ENCODE measurements at regions not wholly inside any gene's neighbourhood (a gene's known extent, or its start where the extent isn't known, plus 50 kb on each side); places are given as distances from the start of the nearest gene placed in this dataset.
"Not testable (repeated sequence)": the region's sequence is repeated elsewhere in the genome, so short reads cannot be mapped to it uniquely, and the experiment has no call there.

- H3K27ac Mint-ChIP-seq; H3K27me3 Mint-ChIP-seq; H3K4me3 Mint-ChIP-seq; H3K9me3 Mint-ChIP-seq; CTCF ChIA-PET; H3K4me1 Mint-ChIP-seq (ENCODE audit: low read depth); POLR2A ChIA-PET; H3K36me3 Mint-ChIP-seq; DNase-seq; intact Hi-C loops (cut with micrococcal nuclease): not testable (repeated sequence)
These were observed 270.0 kb upstream of the FRG2C start for GRCh38 chr3:75394102-75394501.

GRCh38 chr3:75394562-75395360, 269.4 kb upstream of the FRG2C start:
- H3K36me3 Mint-ChIP-seq; H3K4me1 Mint-ChIP-seq (ENCODE audit: low read depth); DNase-seq; POLR2A ChIA-PET; H3K9me3 Mint-ChIP-seq; H3K27me3 Mint-ChIP-seq; H3K4me3 Mint-ChIP-seq; CTCF ChIA-PET; intact Hi-C loops (cut with micrococcal nuclease); H3K27ac Mint-ChIP-seq: not testable (repeated sequence)

GRCh38 chr3:75395580-75396315, 268.4 kb upstream of the FRG2C start:
- Mint-ChIP-seq H3K4me1 (ENCODE audit: low read depth) (no peaks in the 10 kb centered on the region), H3K36me3 (no peaks in the 10 kb centered on the region), H3K27me3 (peaks cover 8% of the 10 kb centered on the region), H3K4me3 (no peak overlapping the region), H3K9me3 (no peaks in the 10 kb centered on the region), H3K27ac (no peak overlapping the region)
- ChIA-PET POLR2A (no interaction called here), CTCF (no interaction called here)
- DNase-seq, result no peak
- intact Hi-C loops (cut with micrococcal nuclease), result no loop called here

- ChIA-PET CTCF (no interaction called here), POLR2A (no interaction called here)
- Mint-ChIP-seq H3K4me1 (ENCODE audit: low read depth) (no peaks in the 10 kb centered on the region), H3K9me3 (no peaks in the 10 kb centered on the region), H3K36me3 (no peaks in the 10 kb centered on the region), H3K4me3 (no peak overlapping the region), H3K27me3 (peaks cover 8% of the 10 kb centered on the region), H3K27ac (no peak overlapping the region)
- no peak for DNase-seq
- intact Hi-C loops (cut with micrococcal nuclease), result no loop called here
These were observed 267.8 kb upstream of the FRG2C start for GRCh38 chr3:75396316-75396802.

- not testable (repeated sequence) for H3K4me3 Mint-ChIP-seq
These were observed 266.6 kb upstream of the FRG2C start for GRCh38 chr3:75397486-75397885.

GRCh38 chr3:75422101-75422945, 241.8 kb upstream of the FRG2C start:
- H3K4me3 Mint-ChIP-seq; H3K4me1 Mint-ChIP-seq (ENCODE audit: low read depth); H3K27me3 Mint-ChIP-seq; H3K27ac Mint-ChIP-seq; H3K9me3 Mint-ChIP-seq; POLR2A ChIA-PET: not testable (repeated sequence)
- peak; percentile 70 for DNase-seq
- H3K36me3 Mint-ChIP-seq, result peaks cover 17% of the 10 kb centered on the region
- intact Hi-C loops (cut with micrococcal nuclease), result loop anchor here (10.0 kb wide), 1 partner anchor 168 kb away; no protein-coding TSS in a partner anchor
- CTCF ChIA-PET, result interaction anchor here (0.6 to 2.0 kb wide), 4 partner anchors 36 to 230 kb away, joined by 3 to 5 read pairs (median 4); no protein-coding TSS in a partner anchor

More at GRCh38 chr3:75397486-75397885, 266.6 kb upstream of the FRG2C start:
- H3K27me3 Mint-ChIP-seq; POLR2A ChIA-PET; DNase-seq; CTCF ChIA-PET; H3K4me1 Mint-ChIP-seq (ENCODE audit: low read depth); H3K27ac Mint-ChIP-seq; H3K9me3 Mint-ChIP-seq; H3K36me3 Mint-ChIP-seq; intact Hi-C loops (cut with micrococcal nuclease): not testable (repeated sequence)

GRCh38 chr3:75425379-75425778, 238.7 kb upstream of the FRG2C start:
- H3K9me3 Mint-ChIP-seq, H3K27me3 Mint-ChIP-seq, H3K27ac Mint-ChIP-seq, DNase-seq, H3K4me3 Mint-ChIP-seq, CTCF ChIA-PET, POLR2A ChIA-PET: not testable (repeated sequence)
- H3K36me3 Mint-ChIP-seq, result peaks cover 22% of the 10 kb centered on the region
- H3K4me1 Mint-ChIP-seq (ENCODE audit: low read depth), result peaks cover 17% of the 10 kb centered on the region
- intact Hi-C loops (cut with micrococcal nuclease), result loop anchor here (10.0 kb wide), 1 partner anchor 171 kb away; no protein-coding TSS in a partner anchor

- POLR2A ChIA-PET, H3K9me3 Mint-ChIP-seq, H3K27me3 Mint-ChIP-seq, H3K27ac Mint-ChIP-seq, DNase-seq, H3K4me3 Mint-ChIP-seq, CTCF ChIA-PET: not testable (repeated sequence)
- Mint-ChIP-seq H3K36me3 (peaks cover 29% of the 10 kb centered on the region), H3K4me1 (ENCODE audit: low read depth) (peaks cover 13% of the 10 kb centered on the region)
- intact Hi-C loops (cut with micrococcal nuclease), result loop anchor here (10.0 kb wide), 1 partner anchor 173 kb away; no protein-coding TSS in a partner anchor
These were observed 236.6 kb upstream of the FRG2C start for GRCh38 chr3:75427486-75427885.

GRCh38 chr3:75427906-75428305, 236.2 kb upstream of the FRG2C start:
- H3K27ac Mint-ChIP-seq; H3K4me3 Mint-ChIP-seq; H3K9me3 Mint-ChIP-seq; POLR2A ChIA-PET; DNase-seq; H3K4me1 Mint-ChIP-seq (ENCODE audit: low read depth); H3K27me3 Mint-ChIP-seq: not testable (repeated sequence)
- intact Hi-C loops (cut with micrococcal nuclease), result loop anchor here (2.0 to 10.0 kb wide), 2 partner anchors 65 to 173 kb away; no protein-coding TSS in a partner anchor
- CTCF ChIA-PET, result interaction anchor here (3.0 kb wide), 1 partner anchor 235 kb away, joined by 20 read pairs; no protein-coding TSS in a partner anchor
- peaks cover 29% of the 10 kb centered on the region for H3K36me3 Mint-ChIP-seq

- CTCF ChIA-PET, result interaction anchor here (0.6 to 3.0 kb wide), 7 partner anchors 25 to 445 kb away, joined by 3 to 20 read pairs (median 4); no protein-coding TSS in a partner anchor
- H3K27me3 Mint-ChIP-seq, POLR2A ChIA-PET, H3K9me3 Mint-ChIP-seq, H3K4me3 Mint-ChIP-seq: not testable (repeated sequence)
- H3K4me1 Mint-ChIP-seq (ENCODE audit: low read depth), result peaks cover 21% of the 10 kb centered on the region
- peak overlapping the region; percentile 5 for H3K27ac Mint-ChIP-seq
- H3K36me3 Mint-ChIP-seq, result peaks cover 25% of the 10 kb centered on the region
- DNase-seq, result peak; percentile 83
- intact Hi-C loops (cut with micrococcal nuclease), result loop anchor here (1.0 to 10.0 kb wide), 4 partner anchors 67 to 237 kb away; no protein-coding TSS in a partner anchor
These were observed 234.4 kb upstream of the FRG2C start for GRCh38 chr3:75429561-75430220.

GRCh38 chr3:75430406-75430805, 233.7 kb upstream of the FRG2C start:
- POLR2A ChIA-PET, result not testable (repeated sequence)
- intact Hi-C loops (cut with micrococcal nuclease), result loop anchor here (10.0 kb wide), 1 partner anchor 214 kb away; no protein-coding TSS in a partner anchor

More at GRCh38 chr3:75430406-75430805, 233.7 kb upstream of the FRG2C start:
- H3K27me3 Mint-ChIP-seq, H3K4me3 Mint-ChIP-seq, DNase-seq, H3K27ac Mint-ChIP-seq, H3K9me3 Mint-ChIP-seq: not testable (repeated sequence)
- Mint-ChIP-seq H3K36me3 (peaks cover 24% of the 10 kb centered on the region), H3K4me1 (ENCODE audit: low read depth) (peaks cover 21% of the 10 kb centered on the region)
- CTCF ChIA-PET, result interaction anchor here (0.6 to 3.0 kb wide), 5 partner anchors 24 to 888 kb away, joined by 3 to 20 read pairs (median 4); no protein-coding TSS in a partner anchor

Data from activated CD4-positive, alpha-beta memory T cell treated with anti-CD3 and anti-CD28 coated beads for 36 hours (primary cell).